RWPE2 (cell line): ENCODE measurements at regions not wholly inside any gene's neighbourhood (a gene's known extent, or its start where the extent isn't known, plus 50 kb on each side); places are given as distances from the start of the nearest gene placed in this dataset.

Experiments used
- ATAC-seq: fragments of 200-7000 bp; cut with Tn5 transposase; 3 replicates; pipeline ENCODE4 v1.9.1; 2021; ENCODE audit warnings: low read depth
- DNase-seq: peaks from one replicate; pipeline ENCODE4 v3.0.0-alpha.2; 2020; ENCODE audit warnings: low spot score
- H3K27ac ChIP-seq: fragments of 450-650 bp; 2 replicates; pipeline ENCODE4 v1.5.1; 2017; ENCODE audit warnings: mild to moderate bottlenecking; ENCODE audit not compliant: poor library complexity, severe bottlenecking
- H3K27me3 ChIP-seq: fragments of 250-450 bp; sonication (Bioruptor Pico); 2 replicates; pipeline ENCODE4 v1.5.1; 2021; ENCODE audit warnings: mild to moderate bottlenecking, moderate library complexity; ENCODE audit not compliant: insufficient read depth, poor library complexity, severe bottlenecking
- H3K36me3 ChIP-seq: fragments of 250-450 bp; sonication (Bioruptor Pico); 2 replicates; pipeline ENCODE4 v1.5.1; 2020; ENCODE audit warnings: low read depth, mild to moderate bottlenecking, moderate library complexity
- H3K4me1 ChIP-seq: fragments of 250-450 bp; sonication (Bioruptor Pico); 2 replicates; pipeline ENCODE4 v1.5.1; 2021; ENCODE audit warnings: mild to moderate bottlenecking, moderate library complexity; ENCODE audit not compliant: insufficient read depth, poor library complexity, severe bottlenecking
- H3K4me3 ChIP-seq: fragments of 250-450 bp; sonication (Bioruptor Pico); 2 replicates; pipeline ENCODE4 v1.5.1; 2021; ENCODE audit warnings: mild to moderate bottlenecking, moderate library complexity; ENCODE audit not compliant: severe bottlenecking
- H3K9me3 ChIP-seq: fragments of 250-450 bp; sonication (Bioruptor Pico); 2 replicates; pipeline ENCODE4 v1.5.1; 2021; ENCODE audit warnings: mild to moderate bottlenecking, moderate library complexity; ENCODE audit not compliant: severe bottlenecking
- TF ChIP-seq, protein P1 (sequence below): fragments of 450-650 bp; IDR thresholded peaks from one replicate; pipeline ENCODE4 v1.5.1; 2017; ENCODE audit warnings: mild to moderate bottlenecking, moderate library complexity; ENCODE audit not compliant: poor library complexity, severe bottlenecking

DNA sequence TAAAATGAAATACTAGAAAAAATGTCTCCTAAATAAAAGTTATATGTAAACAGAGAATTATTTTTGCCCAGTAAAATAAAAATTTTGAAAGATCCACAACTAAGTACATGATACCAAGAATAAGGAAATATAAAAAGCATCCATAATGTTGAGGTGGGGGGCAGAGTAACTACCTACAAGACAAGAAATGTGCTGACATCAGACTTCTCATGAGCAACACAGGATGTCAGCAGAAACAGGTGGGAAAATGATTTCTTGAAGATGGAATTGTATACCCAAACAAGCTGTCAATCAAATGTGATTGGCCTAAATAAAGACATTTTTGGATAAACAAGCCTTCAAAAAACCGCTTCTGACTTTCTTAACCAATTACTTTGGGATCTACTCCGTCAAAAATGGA lies 143.9 kb upstream of the LIPC start:
- no peak for DNase-seq
- no peak for ATAC-seq
- no peaks in the 10 kb centered on the region for H3K9me3 ChIP-seq
- no peak overlapping the region for H3K27ac ChIP-seq
- peaks cover 13% of the 10 kb centered on the region for H3K4me1 ChIP-seq
- no peaks in the 10 kb centered on the region for H3K36me3 ChIP-seq
- H3K27me3 ChIP-seq: no peaks in the 10 kb centered on the region
- H3K4me3 ChIP-seq: no peak overlapping the region
- TF ChIP-seq, protein P1, sequence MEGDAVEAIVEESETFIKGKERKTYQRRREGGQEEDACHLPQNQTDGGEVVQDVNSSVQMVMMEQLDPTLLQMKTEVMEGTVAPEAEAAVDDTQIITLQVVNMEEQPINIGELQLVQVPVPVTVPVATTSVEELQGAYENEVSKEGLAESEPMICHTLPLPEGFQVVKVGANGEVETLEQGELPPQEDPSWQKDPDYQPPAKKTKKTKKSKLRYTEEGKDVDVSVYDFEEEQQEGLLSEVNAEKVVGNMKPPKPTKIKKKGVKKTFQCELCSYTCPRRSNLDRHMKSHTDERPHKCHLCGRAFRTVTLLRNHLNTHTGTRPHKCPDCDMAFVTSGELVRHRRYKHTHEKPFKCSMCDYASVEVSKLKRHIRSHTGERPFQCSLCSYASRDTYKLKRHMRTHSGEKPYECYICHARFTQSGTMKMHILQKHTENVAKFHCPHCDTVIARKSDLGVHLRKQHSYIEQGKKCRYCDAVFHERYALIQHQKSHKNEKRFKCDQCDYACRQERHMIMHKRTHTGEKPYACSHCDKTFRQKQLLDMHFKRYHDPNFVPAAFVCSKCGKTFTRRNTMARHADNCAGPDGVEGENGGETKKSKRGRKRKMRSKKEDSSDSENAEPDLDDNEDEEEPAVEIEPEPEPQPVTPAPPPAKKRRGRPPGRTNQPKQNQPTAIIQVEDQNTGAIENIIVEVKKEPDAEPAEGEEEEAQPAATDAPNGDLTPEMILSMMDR: no peak

DNA sequence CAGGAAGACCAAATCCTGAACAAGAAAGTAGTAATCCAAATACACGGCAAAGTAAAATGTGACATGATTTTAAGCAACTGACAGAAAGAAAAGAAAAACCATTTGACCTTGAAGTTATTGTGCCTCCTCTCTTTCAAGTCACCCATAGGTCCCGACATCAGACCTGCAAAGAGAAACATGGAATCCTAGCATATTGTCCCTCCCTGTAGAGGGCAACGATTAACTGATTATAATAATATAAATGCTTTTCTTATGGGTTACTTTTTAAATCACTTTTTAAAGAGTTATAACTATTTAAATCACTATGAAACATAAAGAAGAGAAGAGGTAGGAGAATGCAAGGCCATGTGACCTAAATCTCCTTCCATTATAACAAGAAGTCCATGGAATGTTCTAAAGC lies 143.2 kb upstream of the LIPC start:
- Histone ChIP-seq H3K4me3 (no peak overlapping the region), H3K36me3 (no peaks in the 10 kb centered on the region), H3K9me3 (no peaks in the 10 kb centered on the region), H3K27me3 (no peaks in the 10 kb centered on the region), H3K4me1 (peaks cover 13% of the 10 kb centered on the region), H3K27ac (no peak overlapping the region)
- TF ChIP-seq, protein P1: peak; percentile 13
- no peak for DNase-seq
- no peak for ATAC-seq

DNA sequence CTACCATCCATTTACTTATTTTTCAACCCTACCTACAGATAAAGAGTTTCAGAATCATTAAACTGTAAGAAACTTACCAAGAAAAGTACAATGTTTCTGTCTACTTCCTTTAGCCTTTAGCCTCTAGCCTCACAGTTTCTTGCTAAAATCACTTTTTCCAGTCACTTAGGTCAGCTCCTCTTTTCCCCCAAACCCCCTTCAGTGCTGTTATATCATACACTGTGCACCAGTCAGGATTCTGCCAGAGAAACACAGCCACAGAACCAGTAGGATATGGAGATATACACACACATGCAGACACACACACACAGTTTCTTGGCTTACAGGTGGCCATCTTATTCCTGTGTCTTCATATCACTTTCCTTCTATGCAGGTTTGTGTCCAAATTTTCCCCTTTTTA lies 139.9 kb upstream of the LIPC start:
- TF ChIP-seq, protein P1: no peak
- Histone ChIP-seq H3K4me3 (no peak overlapping the region), H3K27me3 (no peaks in the 10 kb centered on the region), H3K4me1 (peaks cover 2% of the 10 kb centered on the region), H3K27ac (no peak overlapping the region), H3K9me3 (peaks cover 4% of the 10 kb centered on the region), H3K36me3 (no peaks in the 10 kb centered on the region)
- ATAC-seq (no peak), DNase-seq (no peak)

DNA sequence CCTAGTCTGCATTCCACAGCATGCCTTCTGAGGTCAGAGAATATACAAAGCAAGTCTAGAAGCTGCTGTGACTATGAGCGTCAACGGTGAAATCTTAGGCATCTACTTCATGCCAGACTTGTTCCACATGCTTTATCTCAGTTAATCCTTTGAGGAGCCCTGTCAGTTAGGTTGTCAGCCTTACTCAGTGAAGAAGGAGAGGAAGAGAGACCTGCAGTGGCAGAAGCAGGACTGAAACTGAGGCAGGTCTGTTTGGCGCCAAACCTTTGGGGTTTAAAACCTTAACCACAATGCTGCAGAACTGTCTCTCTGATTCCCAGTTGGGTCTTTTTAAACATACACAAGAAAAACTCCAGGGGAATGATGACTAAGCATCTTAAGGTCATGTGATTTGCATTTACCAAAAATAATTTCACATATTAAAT lies 139.0 kb upstream of the LIPC start:
- Histone ChIP-seq H3K4me1 (no peaks in the 10 kb centered on the region), H3K36me3 (no peaks in the 10 kb centered on the region), H3K4me3 (no peak overlapping the region), H3K27ac (no peak overlapping the region), H3K27me3 (no peaks in the 10 kb centered on the region), H3K9me3 (peaks cover 4% of the 10 kb centered on the region)
- no peak for DNase-seq
- TF ChIP-seq, protein P1: no peak
- no peak for ATAC-seq

DNA sequence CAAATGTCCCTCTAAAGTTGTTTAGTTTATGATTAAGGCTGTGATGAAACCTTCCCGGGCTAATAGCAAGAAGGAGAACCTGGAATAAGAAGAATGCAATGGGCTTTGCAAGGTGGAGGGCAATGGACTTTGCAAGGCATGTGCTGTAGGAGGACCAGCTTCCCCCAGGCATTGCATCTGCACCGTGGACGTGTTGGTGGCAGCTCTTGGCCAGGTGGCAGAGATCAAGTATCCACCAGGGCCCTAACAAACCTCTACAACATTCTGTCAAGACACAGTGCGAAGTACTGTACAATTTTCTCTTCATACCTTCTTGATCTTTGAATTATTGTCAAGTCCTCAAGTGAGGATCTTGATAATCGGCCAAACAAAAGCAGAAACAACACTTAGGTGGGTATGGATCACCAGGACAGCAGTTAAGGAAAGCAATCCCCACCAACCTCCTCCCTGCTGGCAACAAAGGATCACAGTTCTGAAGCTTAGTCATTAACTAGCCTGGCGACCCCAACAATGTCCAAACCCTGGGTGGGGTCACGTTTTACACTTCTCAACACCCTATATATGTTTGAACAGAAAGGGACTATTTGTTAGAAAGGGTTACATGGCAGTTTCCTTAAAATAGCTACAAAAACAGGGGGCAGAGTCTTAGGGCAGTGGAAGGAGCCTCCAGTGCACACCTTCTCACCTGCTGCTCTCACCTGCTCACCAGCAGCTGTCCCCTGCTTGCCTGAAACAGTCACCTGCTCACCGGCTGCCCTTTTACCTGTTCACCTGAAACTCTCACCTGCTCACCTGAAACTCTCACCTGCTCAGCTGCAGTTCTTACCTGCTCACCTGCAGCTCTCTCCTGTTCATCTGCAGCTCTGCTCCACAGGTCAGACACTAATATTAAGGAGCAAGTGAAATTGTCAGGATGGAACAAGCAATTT lies 137.9 kb upstream of the LIPC start:
- no peak overlapping the region for H3K4me3 ChIP-seq
- no peaks in the 10 kb centered on the region for H3K36me3 ChIP-seq
- ATAC-seq: no peak
- no peaks in the 10 kb centered on the region for H3K27me3 ChIP-seq
- TF ChIP-seq, protein P1: no peak
- DNase-seq: no peak
- peaks cover 4% of the 10 kb centered on the region for H3K9me3 ChIP-seq
- H3K4me1 ChIP-seq: no peaks in the 10 kb centered on the region
- H3K27ac ChIP-seq: no peak overlapping the region
